Neural cell (in vitro differentiated cells): ENCODE measurements at regions not wholly inside any gene's neighbourhood (a gene's known extent, or its start where the extent isn't known, plus 50 kb on each side); places are given as distances from the start of the nearest gene placed in this dataset.

Experiments
- H2AFZ ChIP-seq: fragments of 200-600, 300-800 bp; sonication (generic), shearing (Covaris generic); 2 replicates; pipeline ENCODE4 v1.6.0; 2014; ENCODE audit warnings: low read depth, mild to moderate bottlenecking, antibody characterized with exemption, low read length, moderate library complexity
- H3F3A ChIP-seq: fragments of 200-600 bp; shearing (Covaris generic); 2 replicates; pipeline ENCODE4 v1.6.1; 2016; ENCODE audit warnings: mild to moderate bottlenecking, moderate library complexity, mixed read lengths, antibody characterized with exemption, low read length; ENCODE audit not compliant: insufficient read depth, poor library complexity, severe bottlenecking
- H3K27ac ChIP-seq: fragments of 200-600, 300-800 bp; sonication (generic), shearing (Covaris generic); 2 replicates; pipeline ENCODE4 v1.5.1; 2014; ENCODE audit warnings: mild to moderate bottlenecking, low read length, moderate library complexity
- H3K27me3 ChIP-seq: fragments of 300-800, 200-600 bp; sonication (generic), shearing (Covaris generic); 2 replicates; pipeline ENCODE4 v1.6.0; 2014; ENCODE audit warnings: mild to moderate bottlenecking, low read depth, low read length, moderate library complexity; ENCODE audit not compliant: insufficient read depth
- H3K36me3 ChIP-seq: fragments of 300-800, 200-600 bp; sonication (generic), shearing (Covaris generic); 2 replicates; pipeline ENCODE4 v1.5.1; 2014; ENCODE audit warnings: mild to moderate bottlenecking, antibody characterized with exemption, low read length, moderate library complexity; ENCODE audit not compliant: insufficient read depth
- H3K4me2 ChIP-seq: fragments of 300-800, 200-600 bp; sonication (generic), shearing (Covaris generic); 2 replicates; pipeline ENCODE4 v1.6.0; 2014; ENCODE audit warnings: mild to moderate bottlenecking, low read length
- H3K4me3 ChIP-seq: fragments of 300-800, 200-600 bp; sonication (generic), shearing (Covaris generic); 2 replicates; pipeline ENCODE4 v1.5.1; 2014; ENCODE audit warnings: mild to moderate bottlenecking, low read length, moderate library complexity
- H3K79me2 ChIP-seq: fragments of 200-600 bp; shearing (Covaris generic); replicated peaks from 2 replicates; pipeline ENCODE4 v1.6.0; 2014; ENCODE audit warnings: mild to moderate bottlenecking, low read length, moderate library complexity; ENCODE audit not compliant: insufficient read depth
- H3K9ac ChIP-seq: fragments of 300-800, 200-600 bp; sonication (generic), shearing (Covaris generic); 2 replicates; pipeline ENCODE4 v1.6.1; 2016; ENCODE audit warnings: mild to moderate bottlenecking, low read length, mixed read lengths
- H3K9me2 ChIP-seq: fragments of 200-600 bp; shearing (Covaris generic); 2 replicates; pipeline ENCODE4 v1.6.1; 2016; ENCODE audit warnings: mild to moderate bottlenecking, low read length, mixed read lengths; ENCODE audit not compliant: insufficient read depth
- H3K9me3 ChIP-seq: fragments of 200-600, 300-800 bp; sonication (generic), shearing (Covaris generic); 2 replicates; pipeline ENCODE4 v1.6.1; 2016; ENCODE audit warnings: mild to moderate bottlenecking, mixed run types, low read length, moderate library complexity, mixed read lengths
- H4K20me1 ChIP-seq: fragments of 200-600 bp; shearing (Covaris generic); 2 replicates; pipeline ENCODE4 v1.6.1; 2016; ENCODE audit warnings: mild to moderate bottlenecking, mixed run types; ENCODE audit not compliant: insufficient read depth
- EP300 ChIP-seq: fragments of 450-650 bp; conservative IDR thresholded peaks from 2 replicates; pipeline ENCODE4 v1.6.1; 2014; ENCODE audit warnings: antibody characterized with exemption, mild to moderate bottlenecking, moderate library complexity; ENCODE audit not compliant: poor library complexity, severe bottlenecking
- EZH2 ChIP-seq: fragments of 200-600, 300-800 bp; shearing (Covaris generic), sonication (generic); IDR thresholded peaks from 2 replicates; pipeline ENCODE4 v1.6.1; 2014; ENCODE audit warnings: antibody characterized with exemption, low read length, borderline replicate concordance, mild to moderate bottlenecking; ENCODE audit not compliant: insufficient read depth, poor library complexity, severe bottlenecking
- MXI1 ChIP-seq: fragments of 450-650 bp; conservative IDR thresholded peaks from 2 replicates; pipeline ENCODE4 v1.6.1; 2014; ENCODE audit warnings: antibody characterized with exemption, mild to moderate bottlenecking; ENCODE audit not compliant: poor library complexity, severe bottlenecking
- POLR2AphosphoS5 ChIP-seq: IDR thresholded peaks from 2 replicates; pipeline ENCODE4 v1.6.1; 2012
- RAD21 ChIP-seq: fragments of 450-650 bp; conservative IDR thresholded peaks from 2 replicates; pipeline ENCODE4 v1.6.1; 2014; ENCODE audit warnings: antibody characterized with exemption, mild to moderate bottlenecking, moderate library complexity
- SMC3 ChIP-seq: fragments of 450-650 bp; conservative IDR thresholded peaks from 2 replicates; pipeline ENCODE4 v1.6.1; 2014; ENCODE audit warnings: antibody characterized with exemption, mild to moderate bottlenecking, moderate library complexity; ENCODE audit not compliant: poor library complexity
- TAF1 ChIP-seq: IDR thresholded peaks from 2 replicates; pipeline ENCODE4 v1.6.1; 2012; ENCODE audit warnings: low read depth
- TF ChIP-seq, protein P1 (sequence below): fragments of 450-650 bp; IDR thresholded peaks from 2 replicates; pipeline ENCODE4 v1.5.1; 2014; ENCODE audit warnings: antibody characterized with exemption, mild to moderate bottlenecking, moderate library complexity; ENCODE audit not compliant: poor library complexity, severe bottlenecking
- TF ChIP-seq, protein P2 (sequence below): IDR thresholded peaks from 2 replicates; pipeline ENCODE4 v1.6.1; 2012; ENCODE audit warnings: borderline replicate concordance

DNA sequence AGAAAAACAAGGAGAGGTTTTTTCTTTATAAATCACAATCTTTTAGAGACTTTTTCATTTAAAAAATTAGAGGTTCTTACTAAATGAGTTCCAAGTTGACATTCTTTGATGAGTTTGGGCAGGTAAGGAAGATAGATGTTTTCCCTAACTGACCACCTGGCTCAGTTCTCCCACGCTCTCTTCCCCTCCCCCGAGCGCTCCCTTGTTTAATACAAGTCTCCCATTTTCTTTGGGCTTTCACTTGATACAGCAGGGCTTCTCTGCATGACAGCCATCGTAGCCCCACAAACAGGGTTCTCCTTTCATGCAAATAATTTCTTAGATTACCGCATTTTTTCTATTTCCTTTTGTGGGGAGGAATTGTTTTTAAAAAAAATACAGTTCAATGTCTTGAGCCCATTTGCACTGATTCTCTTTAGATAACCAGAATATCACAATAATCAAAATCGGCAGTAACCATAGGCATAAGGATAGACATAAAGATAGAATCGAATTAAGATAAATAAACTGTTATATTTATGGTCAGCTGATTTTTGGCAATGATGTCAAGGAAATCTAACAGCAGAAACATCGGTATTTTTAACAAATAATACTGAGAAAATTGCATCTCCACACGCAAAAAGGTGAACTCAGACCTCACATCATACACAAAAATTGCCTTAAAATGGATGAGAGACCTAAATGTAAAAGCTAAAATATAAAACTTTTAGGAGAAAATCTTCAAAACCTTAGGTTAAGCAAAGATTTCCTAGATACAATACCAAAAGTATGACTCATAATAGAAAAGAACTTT, 325.4 kb downstream of the PIK3R1 start:
- H3K4me2 ChIP-seq, result no peak overlapping the region
- H3K27ac ChIP-seq, result no peak overlapping the region
- H3K27me3 ChIP-seq, result no peaks in the 10 kb centered on the region
- H3K9ac ChIP-seq, result no peak overlapping the region
- H3F3A ChIP-seq, result no peaks in the 10 kb centered on the region
- no peaks in the 10 kb centered on the region for H3K36me3 ChIP-seq
- H3K4me3 ChIP-seq, result no peak overlapping the region
- no peaks in the 10 kb centered on the region for H3K79me2 ChIP-seq
- H3K9me2 ChIP-seq, result no peaks in the 10 kb centered on the region
- no peaks in the 10 kb centered on the region for H3K9me3 ChIP-seq
- TF ChIP-seq TAF1 (no peak), POLR2AphosphoS5 (no peak), EZH2 (no peak), RAD21 (no peak), EP300 (no peak), MXI1 (no peak)
- TF ChIP-seq, protein P1, sequence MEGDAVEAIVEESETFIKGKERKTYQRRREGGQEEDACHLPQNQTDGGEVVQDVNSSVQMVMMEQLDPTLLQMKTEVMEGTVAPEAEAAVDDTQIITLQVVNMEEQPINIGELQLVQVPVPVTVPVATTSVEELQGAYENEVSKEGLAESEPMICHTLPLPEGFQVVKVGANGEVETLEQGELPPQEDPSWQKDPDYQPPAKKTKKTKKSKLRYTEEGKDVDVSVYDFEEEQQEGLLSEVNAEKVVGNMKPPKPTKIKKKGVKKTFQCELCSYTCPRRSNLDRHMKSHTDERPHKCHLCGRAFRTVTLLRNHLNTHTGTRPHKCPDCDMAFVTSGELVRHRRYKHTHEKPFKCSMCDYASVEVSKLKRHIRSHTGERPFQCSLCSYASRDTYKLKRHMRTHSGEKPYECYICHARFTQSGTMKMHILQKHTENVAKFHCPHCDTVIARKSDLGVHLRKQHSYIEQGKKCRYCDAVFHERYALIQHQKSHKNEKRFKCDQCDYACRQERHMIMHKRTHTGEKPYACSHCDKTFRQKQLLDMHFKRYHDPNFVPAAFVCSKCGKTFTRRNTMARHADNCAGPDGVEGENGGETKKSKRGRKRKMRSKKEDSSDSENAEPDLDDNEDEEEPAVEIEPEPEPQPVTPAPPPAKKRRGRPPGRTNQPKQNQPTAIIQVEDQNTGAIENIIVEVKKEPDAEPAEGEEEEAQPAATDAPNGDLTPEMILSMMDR, result no peak
- H4K20me1 ChIP-seq, result no peaks in the 10 kb centered on the region
- H2AFZ ChIP-seq, result no peak overlapping the region

DNA sequence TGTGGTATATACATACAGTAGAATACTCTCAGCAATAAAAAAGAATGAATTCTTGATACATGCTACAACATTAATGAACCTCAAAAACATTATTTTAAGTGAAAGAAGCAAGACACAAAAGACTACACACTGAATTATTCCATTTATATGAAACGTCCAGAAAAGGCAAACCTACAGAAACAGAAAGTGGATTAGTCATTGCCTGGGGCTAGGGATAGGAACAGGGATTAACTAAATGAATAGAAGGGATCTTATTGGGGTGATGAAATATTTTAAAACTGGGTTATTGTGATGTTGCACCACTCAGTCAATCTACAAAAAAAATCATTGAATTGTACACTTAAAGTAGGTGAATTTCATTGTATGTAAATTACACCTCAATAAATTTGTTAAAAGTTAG, 326.7 kb downstream of the PIK3R1 start:
- H3F3A ChIP-seq, result no peaks in the 10 kb centered on the region
- no peak overlapping the region for H3K4me3 ChIP-seq
- H3K9me3 ChIP-seq, result no peaks in the 10 kb centered on the region
- H3K36me3 ChIP-seq, result no peaks in the 10 kb centered on the region
- no peaks in the 10 kb centered on the region for H4K20me1 ChIP-seq
- H3K27me3 ChIP-seq, result no peaks in the 10 kb centered on the region
- H3K9me2 ChIP-seq, result no peaks in the 10 kb centered on the region
- TF ChIP-seq SMC3 (no peak), EP300 (no peak), RAD21 (no peak), POLR2AphosphoS5 (no peak), EZH2 (no peak), MXI1 (no peak), TAF1 (no peak)
- TF ChIP-seq, protein P1, result no peak
- TF ChIP-seq, protein P2, sequence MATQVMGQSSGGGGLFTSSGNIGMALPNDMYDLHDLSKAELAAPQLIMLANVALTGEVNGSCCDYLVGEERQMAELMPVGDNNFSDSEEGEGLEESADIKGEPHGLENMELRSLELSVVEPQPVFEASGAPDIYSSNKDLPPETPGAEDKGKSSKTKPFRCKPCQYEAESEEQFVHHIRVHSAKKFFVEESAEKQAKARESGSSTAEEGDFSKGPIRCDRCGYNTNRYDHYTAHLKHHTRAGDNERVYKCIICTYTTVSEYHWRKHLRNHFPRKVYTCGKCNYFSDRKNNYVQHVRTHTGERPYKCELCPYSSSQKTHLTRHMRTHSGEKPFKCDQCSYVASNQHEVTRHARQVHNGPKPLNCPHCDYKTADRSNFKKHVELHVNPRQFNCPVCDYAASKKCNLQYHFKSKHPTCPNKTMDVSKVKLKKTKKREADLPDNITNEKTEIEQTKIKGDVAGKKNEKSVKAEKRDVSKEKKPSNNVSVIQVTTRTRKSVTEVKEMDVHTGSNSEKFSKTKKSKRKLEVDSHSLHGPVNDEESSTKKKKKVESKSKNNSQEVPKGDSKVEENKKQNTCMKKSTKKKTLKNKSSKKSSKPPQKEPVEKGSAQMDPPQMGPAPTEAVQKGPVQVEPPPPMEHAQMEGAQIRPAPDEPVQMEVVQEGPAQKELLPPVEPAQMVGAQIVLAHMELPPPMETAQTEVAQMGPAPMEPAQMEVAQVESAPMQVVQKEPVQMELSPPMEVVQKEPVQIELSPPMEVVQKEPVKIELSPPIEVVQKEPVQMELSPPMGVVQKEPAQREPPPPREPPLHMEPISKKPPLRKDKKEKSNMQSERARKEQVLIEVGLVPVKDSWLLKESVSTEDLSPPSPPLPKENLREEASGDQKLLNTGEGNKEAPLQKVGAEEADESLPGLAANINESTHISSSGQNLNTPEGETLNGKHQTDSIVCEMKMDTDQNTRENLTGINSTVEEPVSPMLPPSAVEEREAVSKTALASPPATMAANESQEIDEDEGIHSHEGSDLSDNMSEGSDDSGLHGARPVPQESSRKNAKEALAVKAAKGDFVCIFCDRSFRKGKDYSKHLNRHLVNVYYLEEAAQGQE, result no peak
- no peak overlapping the region for H3K27ac ChIP-seq
- no peak overlapping the region for H3K4me2 ChIP-seq
- no peaks in the 10 kb centered on the region for H3K79me2 ChIP-seq
- no peak overlapping the region for H2AFZ ChIP-seq
- H3K9ac ChIP-seq, result no peak overlapping the region
